Uterus (tissue), 2 donors: ENCODE measurements at regions not wholly inside any gene's neighbourhood (a gene's known extent, or its start where the extent isn't known, plus 50 kb on each side); places are given as distances from the start of the nearest gene placed in this dataset.

Experiments used
- CTCF ChIP-seq, 4 experiments: fragments of 200-600 bp in 2 of 4; fragments of 450-650 bp in 2 of 4; sonication (generic) in 2 of 4; IDR thresholded peaks; one replicate each; pipeline ENCODE4 v1.5.1; 2016 to 2019; ENCODE audit warnings: antibody characterized with exemption in 4 of 4, mild to moderate bottlenecking in 2 of 4, moderate library complexity in 1 of 4
- POLR2A ChIP-seq, 2 donors: fragments of 450-650 bp; IDR thresholded peaks; one replicate each; pipeline ENCODE4 v1.6.1; 2016; ENCODE audit warnings: antibody characterized with exemption in 2 of 2, mild to moderate bottlenecking in 1 of 2, moderate library complexity in 1 of 2

- TF ChIP-seq CTCF (IDR thresholded peaks at IDR 0.05) = no peak
- no peak for TF ChIP-seq POLR2A (IDR thresholded peaks at IDR 0.05)
Observed at GRCh38 chr3:159764490-159765029, 224.1 kb upstream of the IL12A start.
